HUES64 (cell line): ENCODE measurements at regions not wholly inside any gene's neighbourhood (a gene's known extent, or its start where the extent isn't known, plus 50 kb on each side); places are given as distances from the start of the nearest gene placed in this dataset.

Experiments
- H3K27ac ChIP-seq: 2 replicates; pipeline ENCODE4 v1.7.0; 2013; ENCODE audit warnings: low read depth, low read length, inconsistent platforms
- H3K27me3 ChIP-seq: 2 replicates; pipeline ENCODE4 v1.6.1; 2013; ENCODE audit warnings: mild to moderate bottlenecking, low read length; ENCODE audit not compliant: insufficient read depth
- H3K36me3 ChIP-seq: 2 replicates; pipeline ENCODE4 v1.6.1; 2013; ENCODE audit warnings: mild to moderate bottlenecking, low read length; ENCODE audit not compliant: insufficient read depth
- H3K4me1 ChIP-seq: 2 replicates; pipeline ENCODE4 v1.6.1; 2013; ENCODE audit warnings: mild to moderate bottlenecking, low read length, moderate library complexity; ENCODE audit not compliant: insufficient read depth
- H3K4me3 ChIP-seq: 2 replicates; pipeline ENCODE4 v1.5.1; 2013; ENCODE audit warnings: mild to moderate bottlenecking, low read length, moderate library complexity
- H3K9ac ChIP-seq: 2 replicates; pipeline ENCODE4 v1.6.1; 2013; ENCODE audit warnings: mild to moderate bottlenecking, low read depth, low read length
- H3K9me3 ChIP-seq: 2 replicates; pipeline ENCODE4 v1.6.1; 2013; ENCODE audit warnings: low read depth, low read length; ENCODE audit not compliant: insufficient read depth
- WGBS: fragments of 150-250, 120-280 bp; methylation state at CpG from one replicate; pipeline ENCODE4 v1.1.7; 2013; ENCODE audit warnings: missing lambda C conversion rate; 5-methylcytosine and 5-hydroxymethylcytosine counted together

DNA sequence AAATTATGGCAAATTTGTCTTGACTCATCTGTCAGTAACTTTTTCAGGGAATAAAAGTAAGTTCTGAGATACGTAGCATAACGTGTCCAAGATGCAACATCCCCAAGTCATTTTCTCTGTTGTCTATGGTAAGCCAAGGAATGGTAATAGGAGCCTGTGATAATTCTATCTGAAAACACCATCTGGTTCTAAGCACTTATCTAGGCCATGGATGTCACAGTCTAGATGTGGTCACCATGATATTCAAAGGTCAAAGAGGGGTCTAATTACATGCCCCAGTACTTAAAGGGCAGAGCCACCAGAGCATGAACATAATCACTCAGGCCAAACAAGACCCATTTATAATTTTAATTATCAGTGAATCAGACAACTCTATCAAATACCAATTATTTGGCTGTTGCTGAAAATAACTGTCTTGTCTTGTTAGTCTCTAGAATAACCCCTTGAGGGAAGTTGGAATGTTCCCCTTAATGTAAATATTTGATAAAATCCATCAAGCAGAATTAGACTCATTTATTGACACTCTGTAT lies 225.1 kb upstream of the MPPED2 start:
- Histone ChIP-seq H3K9me3 (no peaks in the 10 kb centered on the region), H3K9ac (no peak overlapping the region), H3K4me1 (no peaks in the 10 kb centered on the region), H3K4me3 (no peak overlapping the region), H3K36me3 (no peaks in the 10 kb centered on the region), H3K27ac (no peak overlapping the region), H3K27me3 (no peaks in the 10 kb centered on the region)
- WGBS = 98% methylated on average over 2 of the region's 2 CpGs

DNA sequence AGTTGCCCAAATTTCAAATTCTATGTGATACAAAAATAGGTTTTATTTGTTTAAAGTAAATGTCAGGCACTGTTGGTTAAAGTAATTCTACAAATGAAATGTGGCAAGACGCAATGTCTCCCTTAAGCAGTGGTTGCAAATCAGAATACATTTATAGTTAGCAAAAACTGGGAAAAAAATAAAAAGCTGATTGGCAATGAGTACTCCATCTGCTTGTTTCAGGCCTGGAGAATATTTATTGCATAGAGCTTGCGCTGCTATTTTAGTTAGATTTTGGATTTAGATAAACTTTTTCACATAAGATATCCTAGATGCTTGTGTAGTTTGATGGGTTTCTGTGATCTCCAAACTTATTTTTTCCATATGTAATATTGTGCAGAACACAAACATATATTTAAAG lies 224.0 kb upstream of the MPPED2 start:
- no peak overlapping the region for H3K27ac ChIP-seq
- H3K9me3 ChIP-seq = no peaks in the 10 kb centered on the region
- no peaks in the 10 kb centered on the region for H3K4me1 ChIP-seq
- H3K9ac ChIP-seq = no peak overlapping the region
- no peaks in the 10 kb centered on the region for H3K36me3 ChIP-seq
- H3K27me3 ChIP-seq = no peaks in the 10 kb centered on the region
- no peak overlapping the region for H3K4me3 ChIP-seq
- 96% methylated on average over 2 of the region's 2 CpGs for WGBS

DNA sequence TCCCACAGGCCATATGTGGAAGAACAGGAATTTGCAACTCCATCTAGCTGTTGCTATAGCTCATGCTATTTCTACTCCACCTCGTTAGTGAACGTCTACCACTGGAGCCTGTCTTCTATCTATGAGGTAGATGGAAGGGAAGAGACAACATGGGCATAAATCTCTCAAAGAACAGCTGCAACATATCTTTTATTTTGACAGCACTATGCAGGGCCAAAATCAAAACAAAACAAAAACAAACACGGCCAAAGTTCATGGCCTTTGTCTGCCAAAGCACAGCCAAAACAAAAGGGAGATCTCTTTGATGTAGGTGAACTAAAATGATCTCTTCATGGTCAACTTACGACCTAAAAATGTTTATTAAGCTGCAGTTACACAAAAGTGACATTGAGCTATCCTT lies 215.2 kb upstream of the MPPED2 start:
- H3K27me3 ChIP-seq = no peaks in the 10 kb centered on the region
- no peak overlapping the region for H3K9ac ChIP-seq
- H3K36me3 ChIP-seq = no peaks in the 10 kb centered on the region
- H3K4me3 ChIP-seq = no peak overlapping the region
- no peaks in the 10 kb centered on the region for H3K4me1 ChIP-seq
- no peak overlapping the region for H3K27ac ChIP-seq
- no peaks in the 10 kb centered on the region for H3K9me3 ChIP-seq
- 71% methylated on average over 3 of the region's 4 CpGs for WGBS

DNA sequence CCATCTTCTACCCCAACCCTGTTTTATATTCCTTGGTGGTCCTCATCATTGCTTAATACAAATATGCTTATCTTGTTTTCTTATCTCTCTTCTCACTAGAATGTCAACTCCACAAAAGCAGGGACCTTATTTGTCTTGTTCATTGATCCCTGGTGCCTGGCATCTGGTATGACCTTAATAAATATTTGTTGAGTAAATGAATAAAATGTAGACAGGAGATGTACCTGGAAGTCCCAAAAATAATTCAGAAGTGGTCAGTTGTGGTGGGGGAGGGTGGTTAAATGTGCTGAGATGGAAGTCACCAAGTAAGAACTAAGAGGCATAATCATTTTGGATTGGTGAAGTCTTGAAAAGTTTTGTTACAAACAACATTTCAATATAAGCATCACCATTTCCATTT lies 214.8 kb upstream of the MPPED2 start:
- no peak overlapping the region for H3K27ac ChIP-seq
- no peaks in the 10 kb centered on the region for H3K9me3 ChIP-seq
- H3K9ac ChIP-seq = no peak overlapping the region
- no peaks in the 10 kb centered on the region for H3K4me1 ChIP-seq
- H3K27me3 ChIP-seq = no peaks in the 10 kb centered on the region
- H3K36me3 ChIP-seq = no peaks in the 10 kb centered on the region
- H3K4me3 ChIP-seq = no peak overlapping the region

DNA sequence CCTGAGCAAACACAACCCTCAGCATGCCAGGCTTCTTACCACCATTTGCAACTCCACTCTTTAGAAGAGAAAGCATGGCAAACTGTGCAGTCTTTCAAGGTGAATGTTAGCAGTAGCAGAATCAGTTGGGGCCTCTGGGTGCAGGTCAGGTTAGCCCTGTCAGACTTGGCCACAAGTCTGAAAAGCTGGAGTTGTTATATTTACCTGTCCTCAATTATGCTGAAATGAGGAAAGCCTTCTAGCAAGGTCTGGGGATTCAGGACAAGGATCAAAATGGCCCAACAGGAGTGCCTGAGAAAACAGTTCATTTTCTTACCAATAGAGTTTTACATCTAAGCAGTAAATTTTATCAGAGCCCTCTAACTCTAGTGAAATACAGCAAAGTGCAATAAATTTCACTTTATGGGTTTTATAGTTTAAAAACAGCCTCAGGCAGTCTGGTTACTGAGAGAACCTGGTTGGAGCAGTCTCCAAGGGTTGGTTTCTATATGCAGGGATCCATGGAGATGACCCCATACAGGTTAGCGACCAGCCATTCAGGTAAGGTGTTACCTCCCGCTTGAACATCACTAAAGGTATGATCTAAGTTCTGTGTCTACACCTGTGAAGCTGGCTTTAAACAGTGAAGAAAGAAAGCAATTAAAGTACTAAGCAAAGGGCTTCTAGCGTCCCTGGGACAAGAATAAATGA lies 212.5 kb upstream of the MPPED2 start:
- WGBS = 97% methylated on average over 3 of the region's 3 CpGs
- no peak overlapping the region for H3K27ac ChIP-seq
- no peak overlapping the region for H3K9ac ChIP-seq
- H3K36me3 ChIP-seq = no peaks in the 10 kb centered on the region
- H3K9me3 ChIP-seq = no peaks in the 10 kb centered on the region
- H3K4me1 ChIP-seq = no peaks in the 10 kb centered on the region
- no peak overlapping the region for H3K4me3 ChIP-seq
- no peaks in the 10 kb centered on the region for H3K27me3 ChIP-seq

DNA sequence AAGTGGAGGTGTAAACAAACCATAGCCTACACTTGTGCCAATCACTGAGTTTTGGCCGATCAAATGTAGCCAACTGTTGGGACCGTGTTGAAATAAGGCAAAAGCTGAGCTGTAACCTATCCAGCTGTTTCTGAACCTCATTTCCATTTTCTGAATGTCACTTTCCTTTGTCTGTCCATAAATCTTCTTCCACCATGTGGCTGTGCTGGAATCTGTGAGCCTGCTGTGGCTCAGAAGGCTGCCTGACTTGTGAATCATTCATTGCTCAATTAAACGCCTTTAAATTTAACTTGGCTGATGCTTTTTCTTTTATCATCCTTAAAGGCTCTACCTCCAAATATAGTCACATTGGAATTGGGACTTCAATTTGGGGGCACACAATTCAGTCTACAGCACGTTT lies 203.1 kb upstream of the MPPED2 start:
- Histone ChIP-seq H3K27me3 (no peaks in the 10 kb centered on the region), H3K9ac (no peak overlapping the region), H3K27ac (no peak overlapping the region), H3K36me3 (no peaks in the 10 kb centered on the region), H3K4me1 (no peaks in the 10 kb centered on the region), H3K4me3 (no peak overlapping the region), H3K9me3 (no peaks in the 10 kb centered on the region)
- WGBS = 97% methylated on average over 4 of the region's 4 CpGs

DNA sequence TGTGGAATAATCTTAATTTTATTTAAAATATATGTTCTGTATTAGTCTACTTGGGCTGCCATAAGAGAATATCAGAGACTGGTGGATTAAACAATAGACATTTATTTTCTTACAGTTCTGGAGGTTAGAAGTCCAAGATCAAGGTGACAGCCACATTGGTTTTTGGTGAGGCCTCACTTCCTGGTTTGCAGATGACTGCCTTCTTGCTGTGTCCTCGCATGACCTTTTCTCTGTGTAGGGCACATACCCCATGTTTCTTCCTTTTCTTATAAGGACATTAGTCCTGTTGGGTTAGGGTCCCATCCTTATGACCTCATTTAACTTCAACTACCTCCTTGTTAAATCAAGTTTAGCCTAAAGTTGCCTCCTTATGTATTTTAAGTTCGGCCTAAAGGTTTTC lies 202.7 kb upstream of the MPPED2 start:
- H3K9me3 ChIP-seq = no peaks in the 10 kb centered on the region
- no peak overlapping the region for H3K27ac ChIP-seq
- no peaks in the 10 kb centered on the region for H3K27me3 ChIP-seq
- H3K9ac ChIP-seq = no peak overlapping the region
- H3K4me3 ChIP-seq = no peak overlapping the region
- 94% methylated on average over 2 of the region's 2 CpGs for WGBS
- H3K4me1 ChIP-seq = no peaks in the 10 kb centered on the region
- H3K36me3 ChIP-seq = no peaks in the 10 kb centered on the region

DNA sequence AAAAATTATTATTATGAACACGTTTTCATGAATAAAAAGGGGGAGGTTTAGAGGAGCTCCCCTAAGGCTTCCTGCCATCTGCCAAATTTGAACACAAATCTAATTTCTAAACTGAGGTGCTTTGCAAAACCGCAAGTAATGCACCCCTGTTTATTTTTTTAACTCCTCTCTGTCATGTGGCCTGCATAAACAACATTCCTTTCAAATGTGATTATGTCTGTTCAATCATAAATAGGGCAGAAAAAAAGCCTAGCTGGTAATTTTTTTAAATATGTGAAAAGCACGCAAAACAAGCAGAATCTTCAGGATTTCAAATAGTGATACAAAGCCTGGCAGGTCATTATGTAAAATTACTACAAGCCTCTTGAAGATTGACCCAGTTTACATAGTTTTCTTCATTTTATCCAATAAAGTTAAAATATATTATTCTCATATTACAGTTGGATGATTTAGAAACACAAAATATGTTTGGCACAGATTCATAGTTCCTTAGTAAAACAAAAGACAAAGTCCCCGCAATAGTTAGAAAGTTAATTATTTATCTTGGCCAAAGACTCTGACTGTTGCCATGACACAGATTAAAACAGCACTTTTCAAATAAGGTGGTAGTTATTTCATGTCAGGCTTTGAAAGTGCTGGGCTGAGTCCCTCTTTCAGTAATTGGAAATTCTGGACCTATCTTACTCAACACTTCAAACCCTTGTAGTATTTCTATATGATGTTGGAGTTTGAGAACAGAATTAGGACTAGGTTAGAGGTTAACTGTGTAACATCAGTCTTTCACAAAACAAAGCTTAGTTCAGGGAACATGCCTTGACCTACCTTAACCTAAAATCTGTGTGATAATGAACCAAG lies 200.3 kb upstream of the MPPED2 start:
- H3K27ac ChIP-seq = no peak overlapping the region
- H3K4me3 ChIP-seq = no peak overlapping the region
- H3K9ac ChIP-seq = no peak overlapping the region
- no peaks in the 10 kb centered on the region for H3K9me3 ChIP-seq
- no peaks in the 10 kb centered on the region for H3K36me3 ChIP-seq
- no peaks in the 10 kb centered on the region for H3K4me1 ChIP-seq
- no peaks in the 10 kb centered on the region for H3K27me3 ChIP-seq
- 100% methylated on average over 3 of the region's 4 CpGs for WGBS

DNA sequence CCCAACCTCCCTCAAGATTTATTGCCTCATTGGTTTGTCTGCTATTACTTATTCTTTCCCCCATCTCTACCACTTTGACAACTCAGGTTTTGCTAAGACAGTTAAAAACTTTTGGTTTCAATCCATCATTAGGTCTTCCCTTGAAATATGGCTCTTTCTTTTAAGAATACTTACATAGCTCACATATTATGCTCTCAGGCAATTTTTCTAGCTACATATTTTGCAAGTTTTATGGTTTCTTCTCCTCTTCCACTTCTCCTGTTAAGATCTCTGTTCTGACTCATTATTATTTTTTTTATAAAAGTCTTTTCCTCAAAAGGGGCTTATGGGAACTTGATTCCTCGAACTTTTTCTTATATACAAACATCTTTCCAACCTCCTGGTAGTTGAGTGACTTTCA lies 192.4 kb upstream of the MPPED2 start:
- H3K9ac ChIP-seq = no peak overlapping the region
- WGBS = 80% methylated on average over 1 of the region's 1 CpG
- H3K9me3 ChIP-seq = no peaks in the 10 kb centered on the region
- no peak overlapping the region for H3K27ac ChIP-seq
- no peaks in the 10 kb centered on the region for H3K27me3 ChIP-seq
- H3K36me3 ChIP-seq = no peaks in the 10 kb centered on the region
- peaks cover 13% of the 10 kb centered on the region for H3K4me1 ChIP-seq
- no peak overlapping the region for H3K4me3 ChIP-seq

DNA sequence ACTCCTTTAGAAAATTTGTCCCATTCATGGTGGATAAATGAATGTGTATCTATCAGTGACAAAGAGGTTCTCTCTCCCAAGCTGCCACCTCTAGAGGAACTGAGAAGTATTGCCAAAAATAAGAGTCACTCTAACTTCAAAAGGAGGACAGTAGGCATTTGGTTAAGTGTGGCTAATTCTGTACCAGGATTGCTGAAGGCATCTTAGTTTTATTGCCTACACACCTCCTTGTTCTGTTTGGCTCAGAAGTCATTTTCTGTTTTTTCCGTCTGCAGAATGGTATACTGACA lies 189.0 kb upstream of the MPPED2 start:
- no peaks in the 10 kb centered on the region for H3K36me3 ChIP-seq
- WGBS = 85% methylated on average over 1 of the region's 1 CpG
- H3K27ac ChIP-seq = no peak overlapping the region
- H3K9me3 ChIP-seq = no peaks in the 10 kb centered on the region
- H3K4me3 ChIP-seq = no peak overlapping the region
- H3K4me1 ChIP-seq = peaks cover 13% of the 10 kb centered on the region
- H3K9ac ChIP-seq = no peak overlapping the region
- H3K27me3 ChIP-seq = no peaks in the 10 kb centered on the region

DNA sequence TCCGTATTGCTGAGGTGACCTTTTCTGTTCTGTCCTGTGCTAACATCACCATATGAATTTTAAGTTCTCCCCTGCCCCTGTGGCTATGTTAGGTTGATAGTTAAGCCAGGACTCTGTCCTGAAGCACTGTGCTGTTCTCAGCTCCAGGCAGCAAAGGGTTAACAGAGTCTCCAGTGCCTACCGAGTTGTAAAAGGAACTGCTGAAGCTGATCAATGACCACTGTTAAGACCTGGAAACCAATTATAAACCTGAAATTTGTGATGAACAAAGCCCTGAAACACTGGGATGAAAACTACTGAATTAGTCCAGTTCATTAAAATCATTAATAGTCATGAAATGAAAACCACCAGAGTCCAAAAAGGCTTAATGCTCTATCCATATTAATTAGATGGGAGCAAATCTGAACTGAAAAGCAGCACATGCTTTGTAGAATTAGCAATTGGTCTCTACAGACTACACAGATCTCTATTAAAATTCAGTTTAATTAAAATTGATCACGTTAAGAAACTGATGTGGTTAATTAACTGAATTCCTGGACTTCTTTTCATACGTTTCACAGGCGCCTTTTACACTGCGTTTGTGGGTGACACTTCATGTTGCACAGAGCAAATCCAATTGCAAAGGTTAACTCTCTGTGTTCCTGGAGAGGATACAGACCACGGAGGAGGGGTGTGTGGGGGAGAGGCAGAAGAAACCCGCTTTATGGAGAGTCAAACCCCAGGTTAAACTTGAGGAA lies 188.5 kb upstream of the MPPED2 start:
- no peaks in the 10 kb centered on the region for H3K36me3 ChIP-seq
- H3K4me3 ChIP-seq = no peak overlapping the region
- H3K4me1 ChIP-seq = peaks cover 13% of the 10 kb centered on the region
- WGBS = 54% methylated on average over 8 of the region's 8 CpGs
- H3K27me3 ChIP-seq = no peaks in the 10 kb centered on the region
- H3K27ac ChIP-seq = no peak overlapping the region
- H3K9me3 ChIP-seq = no peaks in the 10 kb centered on the region
- no peak overlapping the region for H3K9ac ChIP-seq
